WTC11 (cell line): ENCODE measurements at regions not wholly inside any gene's neighbourhood (a gene's known extent, or its start where the extent isn't known, plus 50 kb on each side); places are given as distances from the start of the nearest gene placed in this dataset.

Source experiments
- ATAC-seq: fragments of 200-7000 bp; cut with Tn5 transposase; 2 replicates; pipeline ENCODE4 v1.10.0; 2021; ENCODE audit warnings: mild to moderate bottlenecking, moderate library complexity
- CTCF ChIA-PET: fragments of 300-600 bp; sonication (Branson Sonifier 250); formaldehyde crosslinking; loops from one replicate; lab custom pipeline; 2021; ENCODE audit warnings: antibody characterized with exemption; lab: Charles Lee
- POLR2A ChIA-PET: fragments of 350-600 bp; sonication (Branson Sonifier 250); formaldehyde crosslinking; loops from one replicate; lab custom pipeline; 2021; ENCODE audit warnings: antibody characterized with exemption; lab: Charles Lee
- DNase-seq: peaks from one replicate; pipeline ENCODE4 v3.0.0; 2021; ENCODE audit warnings: low spot score
- H3K27ac Mint-ChIP-seq: 2 replicates; pipeline ENCODE4 v1.8.0; 2021; ENCODE audit warnings: mixed read lengths
- H3K27me3 Mint-ChIP-seq: 2 replicates; pipeline ENCODE4 v1.8.0; 2021; ENCODE audit warnings: low read depth, mild to moderate bottlenecking, moderate library complexity, mixed read lengths
- H3K36me3 Mint-ChIP-seq: 2 replicates; pipeline ENCODE4 v1.8.0; 2021; ENCODE audit warnings: mixed read lengths
- H3K4me1 Mint-ChIP-seq: 2 replicates; pipeline ENCODE4 v1.8.0; 2022; ENCODE audit warnings: mixed read lengths
- H3K4me3 Mint-ChIP-seq: 2 replicates; pipeline ENCODE4 v1.8.0; 2021; ENCODE audit warnings: mild to moderate bottlenecking, moderate library complexity, mixed read lengths
- H3K9me3 Mint-ChIP-seq: 2 replicates; pipeline ENCODE4 v1.8.0; 2021; ENCODE audit warnings: mixed read lengths
- ARID4B ChIP-seq: sonication (generic); formaldehyde crosslinking; IDR thresholded peaks from 2 replicates; pipeline ENCODE4 v1.8.0; 2023; ENCODE audit warnings: missing genetic modification reagents, mild to moderate bottlenecking, borderline replicate concordance
- CTCF ChIP-seq: fragments of 200-600 bp; IDR thresholded peaks from 2 replicates; pipeline ENCODE4 v1.8.0; 2022; ENCODE audit warnings: antibody characterized with exemption
- EMX1 ChIP-seq: fragments of 250-450 bp; sonication (Bioruptor Pico); IDR thresholded peaks from 2 replicates; pipeline ENCODE4 v1.8.0; 2021; ENCODE audit warnings: mild to moderate bottlenecking
- ERG ChIP-seq: fragments of 250-450 bp; sonication (Bioruptor Pico); IDR thresholded peaks from 2 replicates; pipeline ENCODE4 v1.8.0; 2021; ENCODE audit warnings: mild to moderate bottlenecking
- KAT7 ChIP-seq: sonication (generic); formaldehyde crosslinking; IDR thresholded peaks from 2 replicates; pipeline ENCODE4 v1.8.1; 2023; ENCODE audit warnings: missing genetic modification reagents, mild to moderate bottlenecking, borderline replicate concordance
- NR2C2 ChIP-seq: sonication (generic); formaldehyde crosslinking; IDR thresholded peaks from 2 replicates; pipeline ENCODE4 v1.8.0; 2022; ENCODE audit warnings: mild to moderate bottlenecking, missing genetic modification reagents
- SMAD4 ChIP-seq: sonication (generic); formaldehyde crosslinking; IDR thresholded peaks from 2 replicates; pipeline ENCODE4 v1.8.0; 2022; ENCODE audit warnings: mild to moderate bottlenecking, missing genetic modification reagents
- USF1 ChIP-seq: sonication (generic); formaldehyde crosslinking; IDR thresholded peaks from 2 replicates; pipeline ENCODE4 v1.8.0; 2022; ENCODE audit warnings: mild to moderate bottlenecking, missing genetic modification reagents
- ZBTB21 ChIP-seq: sonication (generic); formaldehyde crosslinking; IDR thresholded peaks from 2 replicates; pipeline ENCODE4 v1.8.1; 2023; ENCODE audit warnings: mild to moderate bottlenecking, missing genetic modification reagents, borderline replicate concordance
- ZNF138 ChIP-seq: sonication (generic); formaldehyde crosslinking; conservative IDR thresholded peaks from 2 replicates; pipeline ENCODE4 v1.8.1; 2022; ENCODE audit warnings: mild to moderate bottlenecking, moderate library complexity, missing genetic modification reagents
- ZNF317 ChIP-seq: sonication (generic); formaldehyde crosslinking; IDR thresholded peaks from 2 replicates; pipeline ENCODE4 v1.8.1; 2023; ENCODE audit warnings: low read depth, mild to moderate bottlenecking, moderate library complexity, missing genetic modification reagents, borderline replicate concordance
- ZNF396 ChIP-seq: fragments of 250-450 bp; sonication (Bioruptor Pico); IDR thresholded peaks from 2 replicates; pipeline ENCODE4 v1.8.0; 2021; ENCODE audit warnings: mild to moderate bottlenecking, moderate library complexity, borderline replicate concordance
- ZNF512 ChIP-seq: sonication (generic); formaldehyde crosslinking; IDR thresholded peaks from 2 replicates; pipeline ENCODE4 v1.8.1; 2022; ENCODE audit warnings: missing genetic modification reagents, borderline replicate concordance
- TF ChIP-seq, protein P1 (sequence below): fragments of 250-450 bp; sonication (Bioruptor Pico); IDR thresholded peaks from 2 replicates; pipeline ENCODE4 v1.9.0; 2021; ENCODE audit warnings: mild to moderate bottlenecking
- TF ChIP-seq, protein P2 (sequence below): sonication (generic); formaldehyde crosslinking; IDR thresholded peaks from 2 replicates; pipeline ENCODE4 v1.8.0; 2022; ENCODE audit warnings: missing genetic modification reagents

- H3K27me3 Mint-ChIP-seq: no peaks in the 10 kb centered on the region
- no peak overlapping the region for H3K4me3 Mint-ChIP-seq
- H3K27ac Mint-ChIP-seq: no peak overlapping the region
- no peaks in the 10 kb centered on the region for H3K4me1 Mint-ChIP-seq
- no peak for DNase-seq
- ChIA-PET CTCF (no interaction called here), POLR2A (interaction anchor here (0.6 kb wide), 1 partner anchor 395 kb away, joined by 3 read pairs; no protein-coding TSS in a partner anchor)
- no peak for ATAC-seq
- no peaks in the 10 kb centered on the region for H3K36me3 Mint-ChIP-seq
- H3K9me3 Mint-ChIP-seq: no peaks in the 10 kb centered on the region
- TF ChIP-seq ERG (no peak), ZNF138 (no peak), EMX1 (CRISPR knock-in tag) (no peak), USF1 (CRISPR knock-in tag) (no peak)
- TF ChIP-seq, protein P1, sequence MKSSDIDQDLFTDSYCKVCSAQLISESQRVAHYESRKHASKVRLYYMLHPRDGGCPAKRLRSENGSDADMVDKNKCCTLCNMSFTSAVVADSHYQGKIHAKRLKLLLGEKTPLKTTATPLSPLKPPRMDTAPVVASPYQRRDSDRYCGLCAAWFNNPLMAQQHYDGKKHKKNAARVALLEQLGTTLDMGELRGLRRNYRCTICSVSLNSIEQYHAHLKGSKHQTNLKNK (CRISPR knock-in tag): no peak
- TF ChIP-seq, protein P2, sequence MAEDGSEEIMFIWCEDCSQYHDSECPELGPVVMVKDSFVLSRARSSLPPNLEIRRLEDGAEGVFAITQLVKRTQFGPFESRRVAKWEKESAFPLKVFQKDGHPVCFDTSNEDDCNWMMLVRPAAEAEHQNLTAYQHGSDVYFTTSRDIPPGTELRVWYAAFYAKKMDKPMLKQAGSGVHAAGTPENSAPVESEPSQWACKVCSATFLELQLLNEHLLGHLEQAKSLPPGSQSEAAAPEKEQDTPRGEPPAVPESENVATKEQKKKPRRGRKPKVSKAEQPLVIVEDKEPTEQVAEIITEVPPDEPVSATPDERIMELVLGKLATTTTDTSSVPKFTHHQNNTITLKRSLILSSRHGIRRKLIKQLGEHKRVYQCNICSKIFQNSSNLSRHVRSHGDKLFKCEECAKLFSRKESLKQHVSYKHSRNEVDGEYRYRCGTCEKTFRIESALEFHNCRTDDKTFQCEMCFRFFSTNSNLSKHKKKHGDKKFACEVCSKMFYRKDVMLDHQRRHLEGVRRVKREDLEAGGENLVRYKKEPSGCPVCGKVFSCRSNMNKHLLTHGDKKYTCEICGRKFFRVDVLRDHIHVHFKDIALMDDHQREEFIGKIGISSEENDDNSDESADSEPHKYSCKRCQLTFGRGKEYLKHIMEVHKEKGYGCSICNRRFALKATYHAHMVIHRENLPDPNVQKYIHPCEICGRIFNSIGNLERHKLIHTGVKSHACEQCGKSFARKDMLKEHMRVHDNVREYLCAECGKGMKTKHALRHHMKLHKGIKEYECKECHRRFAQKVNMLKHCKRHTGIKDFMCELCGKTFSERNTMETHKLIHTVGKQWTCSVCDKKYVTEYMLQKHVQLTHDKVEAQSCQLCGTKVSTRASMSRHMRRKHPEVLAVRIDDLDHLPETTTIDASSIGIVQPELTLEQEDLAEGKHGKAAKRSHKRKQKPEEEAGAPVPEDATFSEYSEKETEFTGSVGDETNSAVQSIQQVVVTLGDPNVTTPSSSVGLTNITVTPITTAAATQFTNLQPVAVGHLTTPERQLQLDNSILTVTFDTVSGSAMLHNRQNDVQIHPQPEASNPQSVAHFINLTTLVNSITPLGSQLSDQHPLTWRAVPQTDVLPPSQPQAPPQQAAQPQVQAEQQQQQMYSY: no peak
Observed at GRCh38 chr4:30956916-30957315, 236.7 kb downstream of the PCDH7 start.

- TF ChIP-seq ZBTB21 (CRISPR knock-in tag) (no peak), ARID4B (CRISPR knock-in tag) (no peak), ZNF317 (CRISPR knock-in tag) (no peak)
- H3K4me1 Mint-ChIP-seq: no peaks in the 10 kb centered on the region
- H3K27ac Mint-ChIP-seq: no peak overlapping the region
- H3K9me3 Mint-ChIP-seq: no peaks in the 10 kb centered on the region
- ChIA-PET CTCF (interaction anchor here (1.0 kb wide), 1 partner anchor 41 kb away, joined by 3 read pairs; no protein-coding TSS in a partner anchor), POLR2A (no interaction called here)
- ATAC-seq (no peak), DNase-seq (no peak)
- no peaks in the 10 kb centered on the region for H3K27me3 Mint-ChIP-seq
- no peaks in the 10 kb centered on the region for H3K36me3 Mint-ChIP-seq
- H3K4me3 Mint-ChIP-seq: no peak overlapping the region
Observed at GRCh38 chr4:30957706-30958105, 237.5 kb downstream of the PCDH7 start.

- ATAC-seq: no peak
- CTCF ChIA-PET: no interaction called here
- no peak overlapping the region for H3K27ac Mint-ChIP-seq
- TF ChIP-seq ZNF396 (CRISPR knock-in tag) (no peak), EMX1 (CRISPR knock-in tag) (no peak), CTCF (no peak), ZNF138 (no peak), ZNF512 (CRISPR knock-in tag) (no peak), SMAD4 (CRISPR knock-in tag) (no peak), USF1 (CRISPR knock-in tag) (no peak), NR2C2 (no peak), KAT7 (CRISPR knock-in tag) (no peak)
Observed at GRCh38 chr4:30959781-30960485, 239.8 kb downstream of the PCDH7 start.

More at GRCh38 chr4:30959781-30960485, 239.8 kb downstream of the PCDH7 start:
- H3K27me3 Mint-ChIP-seq: no peaks in the 10 kb centered on the region
- H3K9me3 Mint-ChIP-seq: no peaks in the 10 kb centered on the region
- H3K36me3 Mint-ChIP-seq: no peaks in the 10 kb centered on the region
- POLR2A ChIA-PET: no interaction called here
- no peaks in the 10 kb centered on the region for H3K4me1 Mint-ChIP-seq
- H3K4me3 Mint-ChIP-seq: no peak overlapping the region
- no peak for DNase-seq
